ENCODE measurements at regions not wholly inside any gene's neighbourhood (a gene's known extent, or its start where the extent isn't known, plus 50 kb on each side); places are given as distances from the start of the nearest gene placed in this dataset.

DNA sequence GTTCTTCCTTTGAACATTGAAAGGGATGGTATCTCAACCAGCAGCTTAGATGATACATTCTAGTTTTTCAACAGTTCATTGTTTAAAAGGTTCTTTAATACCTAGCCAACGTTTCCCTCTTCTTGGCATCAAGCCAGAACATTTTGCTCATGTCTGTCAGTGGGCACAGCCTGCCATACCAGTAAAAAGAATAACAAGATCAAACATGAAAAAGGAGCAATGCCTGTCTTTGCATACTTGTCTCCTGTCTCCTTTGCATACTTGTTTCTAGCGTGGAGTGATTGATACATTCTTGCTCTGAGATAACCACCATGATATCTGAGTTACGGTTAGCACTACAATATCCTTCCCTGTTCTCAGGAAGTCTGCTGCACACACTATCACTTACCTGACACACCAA lies 248.6 kb upstream of the DAPK1 start:
- Histone ChIP-seq H3K9me2 (replicated peaks; ENCODE audit: insufficient read depth) (no peaks in the 10 kb centered on the region), H4K20me1 (ENCODE audit: insufficient read depth, poor library complexity, severe bottlenecking) (no peaks in the 10 kb centered on the region), H3K4me1 (ENCODE audit: insufficient read depth) (no peaks in the 10 kb centered on the region), H3K79me2 (no peaks in the 10 kb centered on the region), H3K4me3 (no peak overlapping the region), H3K4me2 (no peak overlapping the region), H2AFZ (no peak overlapping the region), H3K9me3 (ENCODE audit: low read depth) (no peaks in the 10 kb centered on the region), H3K27ac (no peak overlapping the region), H3K27me3 (no peaks in the 10 kb centered on the region), H3K36me3 (replicated peaks; ENCODE audit: insufficient read depth, low read depth) (no peaks in the 10 kb centered on the region)
- WGBS (ENCODE audit: low lambda C conversion rate, missing lambda C conversion rate): 68% methylated on average over 3 of the region's 3 CpGs
- TF ChIP-seq, protein P1, sequence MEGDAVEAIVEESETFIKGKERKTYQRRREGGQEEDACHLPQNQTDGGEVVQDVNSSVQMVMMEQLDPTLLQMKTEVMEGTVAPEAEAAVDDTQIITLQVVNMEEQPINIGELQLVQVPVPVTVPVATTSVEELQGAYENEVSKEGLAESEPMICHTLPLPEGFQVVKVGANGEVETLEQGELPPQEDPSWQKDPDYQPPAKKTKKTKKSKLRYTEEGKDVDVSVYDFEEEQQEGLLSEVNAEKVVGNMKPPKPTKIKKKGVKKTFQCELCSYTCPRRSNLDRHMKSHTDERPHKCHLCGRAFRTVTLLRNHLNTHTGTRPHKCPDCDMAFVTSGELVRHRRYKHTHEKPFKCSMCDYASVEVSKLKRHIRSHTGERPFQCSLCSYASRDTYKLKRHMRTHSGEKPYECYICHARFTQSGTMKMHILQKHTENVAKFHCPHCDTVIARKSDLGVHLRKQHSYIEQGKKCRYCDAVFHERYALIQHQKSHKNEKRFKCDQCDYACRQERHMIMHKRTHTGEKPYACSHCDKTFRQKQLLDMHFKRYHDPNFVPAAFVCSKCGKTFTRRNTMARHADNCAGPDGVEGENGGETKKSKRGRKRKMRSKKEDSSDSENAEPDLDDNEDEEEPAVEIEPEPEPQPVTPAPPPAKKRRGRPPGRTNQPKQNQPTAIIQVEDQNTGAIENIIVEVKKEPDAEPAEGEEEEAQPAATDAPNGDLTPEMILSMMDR (IDR thresholded peaks at IDR 0.05; ENCODE audit: poor library complexity): no peak
- no peak for TF ChIP-seq EZH2phosphoT487 (IDR thresholded peaks at IDR 0.05; ENCODE audit: low read depth, severe bottlenecking, unreplicated experiment)
- DNase-seq (ENCODE audit: low spot score): no peak

DNA sequence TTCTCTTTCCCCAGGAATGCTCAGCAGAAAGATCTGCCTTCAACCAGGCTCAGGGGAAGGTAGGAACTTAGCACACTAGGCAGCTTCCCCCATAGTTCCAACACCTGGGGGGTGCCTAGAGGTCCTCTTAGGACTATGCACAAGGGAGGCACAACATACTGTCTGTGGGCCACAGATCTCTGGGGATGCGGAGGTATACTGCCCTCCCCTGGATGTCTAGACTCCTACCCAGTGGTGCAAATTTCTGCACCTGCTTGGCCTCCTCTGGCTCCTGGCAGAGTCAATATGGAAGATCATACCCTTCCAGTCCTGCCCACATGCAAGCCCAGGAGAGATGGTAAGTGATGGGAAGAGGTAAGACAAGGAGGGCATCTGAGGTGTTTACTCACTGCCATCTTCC lies 247.5 kb upstream of the DAPK1 start:
- H3K36me3 ChIP-seq (replicated peaks; ENCODE audit: insufficient read depth, low read depth): no peaks in the 10 kb centered on the region
- WGBS (ENCODE audit: low lambda C conversion rate, missing lambda C conversion rate): 100% methylated on average over 1 of the region's 1 CpG
- TF ChIP-seq EZH2 (IDR thresholded peaks at IDR 0.05; ENCODE audit: borderline replicate concordance) (no peak), EZH2phosphoT487 (IDR thresholded peaks at IDR 0.05; ENCODE audit: low read depth, severe bottlenecking, unreplicated experiment) (no peak)
- TF ChIP-seq, protein P1 (IDR thresholded peaks at IDR 0.05; ENCODE audit: poor library complexity): no peak

DNA sequence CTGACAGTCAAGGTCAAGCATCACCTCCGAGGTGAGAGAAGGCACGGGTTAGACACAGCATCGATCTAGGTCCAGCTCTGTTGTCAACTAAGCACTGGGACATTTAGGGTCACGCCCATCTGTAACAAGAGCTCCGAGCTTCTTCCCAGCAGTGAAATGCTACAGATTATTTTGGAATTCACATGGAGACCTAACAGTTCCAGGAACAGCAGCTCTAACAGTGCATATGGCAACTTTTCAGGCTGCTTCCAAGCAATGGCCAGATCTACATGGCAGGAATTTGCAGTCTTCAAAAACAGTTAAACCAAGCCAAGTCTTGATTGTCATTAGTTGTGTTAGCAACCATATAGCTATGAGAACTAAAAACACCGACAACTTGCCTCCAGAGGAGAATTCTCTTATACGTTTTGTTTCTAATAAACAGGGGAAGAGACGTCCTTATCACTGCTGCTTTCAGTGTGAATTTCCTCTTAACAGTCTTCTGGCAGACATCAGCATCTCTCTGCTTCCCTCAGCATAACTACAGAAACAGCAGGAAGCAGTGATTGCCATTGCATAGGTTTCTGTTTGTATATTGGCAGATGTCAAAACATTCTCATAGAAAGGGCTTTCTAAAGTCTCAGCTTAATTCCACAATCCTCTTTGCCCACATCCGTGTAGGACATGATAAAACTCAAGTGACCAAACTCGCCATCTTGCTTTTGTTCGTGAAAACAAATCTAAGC lies 242.1 kb upstream of the DAPK1 start:
- Histone ChIP-seq H3K4me2 (peak overlapping the region; percentile 27), H3K36me3 (replicated peaks; ENCODE audit: insufficient read depth, low read depth) (no peaks in the 10 kb centered on the region), H3K79me2 (no peaks in the 10 kb centered on the region), H3K27ac (peak overlapping the region; percentile 1), H3K4me3 (no peak overlapping the region), H3K4me1 (ENCODE audit: insufficient read depth) (no peaks in the 10 kb centered on the region), H3K27me3 (peaks cover 4% of the 10 kb centered on the region), H2AFZ (no peak overlapping the region), H3K9me2 (replicated peaks; ENCODE audit: insufficient read depth) (no peaks in the 10 kb centered on the region), H4K20me1 (ENCODE audit: insufficient read depth, poor library complexity, severe bottlenecking) (no peaks in the 10 kb centered on the region), H3K9me3 (ENCODE audit: low read depth) (no peaks in the 10 kb centered on the region)
- no peak for DNase-seq (ENCODE audit: low spot score)
- WGBS (ENCODE audit: low lambda C conversion rate, missing lambda C conversion rate): 65% methylated on average over 11 of the region's 11 CpGs
- TF ChIP-seq, protein P1 (IDR thresholded peaks at IDR 0.05; ENCODE audit: poor library complexity): no peak
- TF ChIP-seq EZH2phosphoT487 (IDR thresholded peaks at IDR 0.05; ENCODE audit: low read depth, severe bottlenecking, unreplicated experiment): no peak

More for the DNA sequence above, 247.5 kb upstream of the DAPK1 start:
- H2AFZ ChIP-seq: no peak overlapping the region
- H3K27ac ChIP-seq: no peak overlapping the region
- no peak overlapping the region for H3K4me3 ChIP-seq
- no peak overlapping the region for H3K4me2 ChIP-seq
- H3K4me1 ChIP-seq (ENCODE audit: insufficient read depth): no peaks in the 10 kb centered on the region
- H3K9me3 ChIP-seq (ENCODE audit: low read depth): no peaks in the 10 kb centered on the region
- H3K79me2 ChIP-seq: no peaks in the 10 kb centered on the region
- no peaks in the 10 kb centered on the region for H3K27me3 ChIP-seq
- no peaks in the 10 kb centered on the region for H3K9me2 ChIP-seq (replicated peaks; ENCODE audit: insufficient read depth)
- DNase-seq (ENCODE audit: low spot score): no peak
- H4K20me1 ChIP-seq (ENCODE audit: insufficient read depth, poor library complexity, severe bottlenecking): no peaks in the 10 kb centered on the region

DNA sequence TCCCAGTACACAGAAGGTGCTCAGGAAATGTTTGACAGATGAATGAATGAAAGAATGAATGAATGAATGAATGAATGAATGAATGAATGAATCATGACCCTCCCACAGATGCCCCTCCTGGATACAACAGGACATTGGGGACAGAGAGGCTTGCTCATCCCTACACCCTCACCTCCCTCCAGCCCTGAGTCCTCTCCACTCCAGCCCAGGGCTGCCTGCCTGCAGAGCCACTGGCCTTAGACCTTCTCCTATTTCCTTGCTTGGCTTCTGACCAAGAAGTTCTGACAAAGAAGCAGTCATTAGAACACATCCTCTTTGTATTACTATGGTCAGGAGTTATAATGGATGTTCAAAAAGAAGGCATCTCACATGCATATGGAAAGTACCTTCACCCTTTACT lies 240.7 kb upstream of the DAPK1 start:
- H4K20me1 ChIP-seq (ENCODE audit: insufficient read depth, poor library complexity, severe bottlenecking): no peaks in the 10 kb centered on the region
- no peak overlapping the region for H3K27ac ChIP-seq

More for the DNA sequence above, 240.7 kb upstream of the DAPK1 start:
- DNase-seq (ENCODE audit: low spot score): no peak
- Histone ChIP-seq H3K27me3 (peaks cover 4% of the 10 kb centered on the region), H3K9me3 (ENCODE audit: low read depth) (no peaks in the 10 kb centered on the region), H3K36me3 (replicated peaks; ENCODE audit: insufficient read depth, low read depth) (no peaks in the 10 kb centered on the region), H3K4me1 (ENCODE audit: insufficient read depth) (no peaks in the 10 kb centered on the region), H3K4me3 (no peak overlapping the region), H3K4me2 (no peak overlapping the region), H2AFZ (no peak overlapping the region), H3K79me2 (no peaks in the 10 kb centered on the region), H3K9me2 (replicated peaks; ENCODE audit: insufficient read depth) (no peaks in the 10 kb centered on the region)
- TF ChIP-seq EZH2 (IDR thresholded peaks at IDR 0.05; ENCODE audit: borderline replicate concordance) (no peak), EZH2phosphoT487 (IDR thresholded peaks at IDR 0.05; ENCODE audit: low read depth, severe bottlenecking, unreplicated experiment) (no peak)
- TF ChIP-seq, protein P1 (IDR thresholded peaks at IDR 0.05; ENCODE audit: poor library complexity): no peak
